ENCODE measurements at regions not wholly inside any gene's neighbourhood (a gene's known extent, or its start where the extent isn't known, plus 50 kb on each side); places are given as distances from the start of the nearest gene placed in this dataset.

DNA sequence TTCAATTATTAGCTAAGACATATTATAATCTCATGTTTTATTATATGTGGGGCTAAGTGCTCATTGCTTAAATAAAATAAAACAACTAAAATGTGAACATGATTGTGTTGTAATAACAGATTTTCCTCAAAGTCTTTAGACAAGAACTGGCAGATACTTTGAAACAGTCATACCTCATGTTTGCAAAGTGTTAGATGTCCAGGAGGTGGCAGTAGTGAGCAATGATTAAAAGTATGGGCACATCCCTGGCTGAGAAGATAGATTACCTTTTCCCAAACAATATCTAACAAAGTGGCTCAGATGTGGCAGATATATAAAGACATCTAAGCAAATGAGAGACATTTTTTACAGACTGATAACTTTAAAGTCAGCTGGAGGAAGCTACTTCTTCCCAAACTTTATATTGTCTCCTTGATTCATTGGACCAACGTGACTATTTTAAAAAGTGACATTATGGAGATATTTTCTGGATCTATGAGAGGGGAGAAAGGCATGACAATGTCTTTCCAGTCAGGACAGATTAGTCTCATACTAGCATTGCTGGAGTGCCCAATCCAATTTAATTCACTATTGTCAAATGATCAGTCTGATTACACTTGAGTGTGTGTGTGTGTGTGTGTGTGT is 269.8 kb downstream of the S1PR1 start:
- no peaks in the 10 kb centered on the region for H3K27me3 ChIP-seq
- H3K4me3 ChIP-seq (ENCODE audit: low read depth, low read length), result no peak overlapping the region
- peak; percentile 60 for DNase-seq
- H3K9me3 ChIP-seq, result no peaks in the 10 kb centered on the region
- TF ChIP-seq CTCF (IDR thresholded peaks at IDR 0.05; ENCODE audit: low read depth, low read length), result peak; percentile 82
- no peaks in the 10 kb centered on the region for H3K36me3 ChIP-seq
- H3K4me1 ChIP-seq, result no peaks in the 10 kb centered on the region

GRCh38 chr1:101507547-101507971 is 270.7 kb downstream of the S1PR1 start:
- H3K27me3 ChIP-seq, result no peaks in the 10 kb centered on the region
- H3K36me3 ChIP-seq, result no peaks in the 10 kb centered on the region
- TF ChIP-seq CTCF (IDR thresholded peaks at IDR 0.05; ENCODE audit: low read depth, low read length), result no peak
- no peaks in the 10 kb centered on the region for H3K9me3 ChIP-seq
- no peak overlapping the region for H3K4me3 ChIP-seq (ENCODE audit: low read depth, low read length)
- H3K4me1 ChIP-seq, result no peaks in the 10 kb centered on the region
- DNase-seq, result no peak

GRCh38 chr1:101508913-101509312 is 272.1 kb downstream of the S1PR1 start:
- Histone ChIP-seq H3K4me1 (no peaks in the 10 kb centered on the region), H3K36me3 (no peaks in the 10 kb centered on the region), H3K9me3 (no peaks in the 10 kb centered on the region), H3K4me3 (ENCODE audit: low read depth, low read length) (no peak overlapping the region), H3K27me3 (no peaks in the 10 kb centered on the region)
- no peak for TF ChIP-seq CTCF (IDR thresholded peaks at IDR 0.05; ENCODE audit: low read depth, low read length)
- no peak for DNase-seq

DNA sequence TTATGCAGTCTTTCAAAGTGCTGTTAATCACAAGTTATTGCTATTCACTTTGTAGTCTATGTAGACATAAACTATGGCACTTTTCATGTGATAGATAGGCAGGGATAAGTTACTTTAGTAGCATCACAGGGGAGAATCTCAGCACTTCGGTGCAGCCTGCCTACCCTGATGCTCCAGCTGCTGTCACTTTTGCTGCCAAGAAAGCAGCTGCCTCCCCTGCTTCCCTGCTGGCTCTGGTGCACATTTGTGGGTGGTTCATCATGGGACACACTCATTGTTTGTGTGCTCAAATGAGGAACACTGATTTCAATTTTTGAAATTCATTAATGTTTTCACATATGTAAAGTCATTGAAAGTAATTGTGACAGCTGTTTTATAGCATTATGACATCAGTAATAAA is 272.6 kb downstream of the S1PR1 start:
- Histone ChIP-seq H3K4me1 (no peaks in the 10 kb centered on the region), H3K9me3 (no peaks in the 10 kb centered on the region), H3K4me3 (ENCODE audit: low read depth, low read length) (no peak overlapping the region), H3K36me3 (no peaks in the 10 kb centered on the region), H3K27me3 (no peaks in the 10 kb centered on the region)
- DNase-seq, result peak; percentile 16
- TF ChIP-seq CTCF (IDR thresholded peaks at IDR 0.05; ENCODE audit: low read depth, low read length), result no peak

DNA sequence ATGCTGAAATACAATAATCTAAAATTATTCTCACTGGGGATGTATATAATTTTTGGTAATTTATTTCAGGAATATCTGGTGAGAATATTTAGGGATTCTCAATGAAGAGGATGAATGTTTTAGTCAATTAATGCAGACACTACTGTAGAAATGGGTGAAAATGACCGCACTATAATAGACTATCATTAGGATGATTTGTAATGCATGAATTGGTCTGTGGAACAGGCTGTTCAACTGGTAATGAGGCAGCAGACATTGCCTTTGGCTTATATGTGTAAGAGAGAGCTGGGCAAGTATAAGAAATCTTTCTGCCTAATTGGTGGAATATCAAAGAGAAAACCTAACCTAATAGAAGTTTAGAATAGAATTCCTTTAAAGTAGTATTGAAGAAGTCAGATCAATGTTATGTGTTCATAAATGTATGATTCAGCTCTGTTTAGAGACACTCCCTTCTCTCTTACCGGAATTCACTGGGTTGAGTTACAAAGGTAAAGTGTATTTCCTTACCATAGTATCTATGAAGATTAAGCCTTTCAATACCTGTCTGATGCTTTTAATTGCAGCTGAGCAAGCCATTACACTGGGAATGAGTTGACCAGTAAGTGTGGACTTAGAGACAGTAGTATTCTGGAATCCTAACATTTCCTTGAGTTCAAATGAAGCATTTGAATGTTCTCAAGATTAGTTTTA is 274.5 kb downstream of the S1PR1 start:
- Histone ChIP-seq H3K9me3 (no peaks in the 10 kb centered on the region; the same call in 1 of the 2 replicates), H3K27me3 (no peaks in the 10 kb centered on the region), H3K4me1 (no peaks in the 10 kb centered on the region), H3K36me3 (no peaks in the 10 kb centered on the region), H3K4me3 (ENCODE audit: low read depth, low read length) (no peak overlapping the region)
- no peak for TF ChIP-seq CTCF (IDR thresholded peaks at IDR 0.05; ENCODE audit: low read depth, low read length)
- no peak for DNase-seq

DNA sequence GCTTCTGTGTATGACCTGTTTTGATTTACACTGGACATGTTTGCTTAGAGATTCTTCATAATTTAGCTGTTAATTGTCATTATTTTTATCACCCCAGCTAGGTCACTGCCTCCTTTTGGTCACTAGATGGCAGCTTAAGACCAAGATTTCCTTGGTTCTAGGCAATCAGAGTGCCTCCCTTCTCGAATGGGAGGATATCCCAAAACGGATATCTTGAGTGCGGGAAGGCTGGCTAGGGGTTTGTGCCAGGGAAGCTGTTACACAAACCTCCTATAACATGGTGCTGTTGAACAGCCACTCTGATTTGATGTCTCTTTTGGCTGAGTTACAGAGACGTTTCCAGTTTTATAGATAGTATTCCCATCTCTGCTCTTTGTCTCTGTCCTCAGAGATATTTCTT is 283.5 kb downstream of the S1PR1 start:
- H3K4me3 ChIP-seq (ENCODE audit: low read depth, low read length), result peak overlapping the region; percentile 6; the same call in 1 of the 2 replicates
- no peaks in the 10 kb centered on the region for H3K27me3 ChIP-seq
- DNase-seq, result peak; percentile 48
- no peaks in the 10 kb centered on the region for H3K9me3 ChIP-seq
- peaks cover 3% of the 10 kb centered on the region; the same call in 1 of the 2 replicates for H3K4me1 ChIP-seq
- TF ChIP-seq CTCF (IDR thresholded peaks at IDR 0.05; ENCODE audit: low read depth, low read length), result peak; percentile 93
- H3K36me3 ChIP-seq, result no peaks in the 10 kb centered on the region

Data from BE2C (cell line).